B cell (primary cell): ENCODE measurements at regions not wholly inside any gene's neighbourhood (a gene's known extent, or its start where the extent isn't known, plus 50 kb on each side); places are given as distances from the start of the nearest gene placed in this dataset.

ENCODE experiments used
- EZH2 ChIP-seq: IDR thresholded peaks from 2 replicates; pipeline ENCODE4 v1.6.1; 2012; ENCODE audit warnings: borderline replicate concordance, low read depth, mild to moderate bottlenecking, moderate library complexity, low read length; ENCODE audit not compliant: insufficient read depth, poor library complexity, severe bottlenecking
- TF ChIP-seq, protein P1 (sequence below): fragments of 200-600 bp; IDR thresholded peaks from one replicate; pipeline ENCODE4 v1.8.0; 2022; ENCODE audit warnings: antibody characterized with exemption, mild to moderate bottlenecking

DNA sequence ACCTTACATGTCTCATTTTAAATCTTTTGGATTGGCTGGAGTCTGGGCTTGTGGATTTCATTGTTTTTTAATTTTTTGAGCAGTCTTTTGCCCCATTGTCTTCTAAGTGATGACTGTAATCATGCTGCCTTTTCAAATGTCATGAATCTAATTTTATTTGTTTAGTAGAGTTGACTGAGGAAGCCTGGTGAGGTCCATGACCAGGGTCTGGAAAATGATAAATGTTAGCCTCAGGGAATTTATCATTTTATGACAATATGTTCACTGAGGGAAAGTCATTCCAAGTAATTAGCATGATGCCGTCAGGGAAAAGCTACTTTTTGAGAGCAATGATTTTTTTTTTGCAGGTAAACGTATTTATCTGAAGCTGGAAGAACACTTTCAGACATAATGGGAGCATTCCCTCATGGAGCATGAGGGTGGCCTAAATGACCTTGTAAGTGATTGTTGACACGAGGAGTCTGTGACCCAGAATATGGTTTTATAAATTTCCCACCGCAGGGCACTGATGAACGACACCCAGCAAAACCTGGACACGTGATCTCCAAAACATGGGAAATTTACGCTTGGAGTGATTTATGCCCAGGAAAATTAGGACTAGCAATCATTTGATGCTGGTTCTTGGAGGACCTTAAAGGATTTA, 155.3 kb upstream of the NABP1 start:
- TF ChIP-seq, protein P1, sequence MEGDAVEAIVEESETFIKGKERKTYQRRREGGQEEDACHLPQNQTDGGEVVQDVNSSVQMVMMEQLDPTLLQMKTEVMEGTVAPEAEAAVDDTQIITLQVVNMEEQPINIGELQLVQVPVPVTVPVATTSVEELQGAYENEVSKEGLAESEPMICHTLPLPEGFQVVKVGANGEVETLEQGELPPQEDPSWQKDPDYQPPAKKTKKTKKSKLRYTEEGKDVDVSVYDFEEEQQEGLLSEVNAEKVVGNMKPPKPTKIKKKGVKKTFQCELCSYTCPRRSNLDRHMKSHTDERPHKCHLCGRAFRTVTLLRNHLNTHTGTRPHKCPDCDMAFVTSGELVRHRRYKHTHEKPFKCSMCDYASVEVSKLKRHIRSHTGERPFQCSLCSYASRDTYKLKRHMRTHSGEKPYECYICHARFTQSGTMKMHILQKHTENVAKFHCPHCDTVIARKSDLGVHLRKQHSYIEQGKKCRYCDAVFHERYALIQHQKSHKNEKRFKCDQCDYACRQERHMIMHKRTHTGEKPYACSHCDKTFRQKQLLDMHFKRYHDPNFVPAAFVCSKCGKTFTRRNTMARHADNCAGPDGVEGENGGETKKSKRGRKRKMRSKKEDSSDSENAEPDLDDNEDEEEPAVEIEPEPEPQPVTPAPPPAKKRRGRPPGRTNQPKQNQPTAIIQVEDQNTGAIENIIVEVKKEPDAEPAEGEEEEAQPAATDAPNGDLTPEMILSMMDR, result no peak
- no peak for TF ChIP-seq EZH2
